ENCODE measurements at regions not wholly inside any gene's neighbourhood (a gene's known extent, or its start where the extent isn't known, plus 50 kb on each side); places are given as distances from the start of the nearest gene placed in this dataset.

DNA sequence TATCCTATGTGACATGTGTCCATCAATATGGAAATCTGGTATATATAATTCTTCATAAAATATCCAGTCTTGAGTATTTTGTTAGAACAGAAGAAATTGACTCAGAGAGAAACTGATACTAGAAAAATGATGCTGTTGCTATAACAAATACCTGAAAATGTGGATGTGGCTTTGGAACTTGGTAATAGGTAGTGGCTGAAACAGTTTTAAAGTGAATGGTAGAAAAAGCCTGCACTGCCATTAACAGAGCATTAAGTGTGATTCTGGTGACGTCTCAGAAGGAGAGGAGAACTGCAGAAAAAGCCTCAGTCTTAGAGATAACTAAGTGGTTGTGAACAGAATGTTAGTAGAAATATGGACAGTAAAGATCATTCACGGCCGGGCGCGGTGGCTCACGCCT, 634.9 kb upstream of the ZNF608 start:
- no peak for DNase-seq (ENCODE audit: low read depth in 2 of 2)

DNA sequence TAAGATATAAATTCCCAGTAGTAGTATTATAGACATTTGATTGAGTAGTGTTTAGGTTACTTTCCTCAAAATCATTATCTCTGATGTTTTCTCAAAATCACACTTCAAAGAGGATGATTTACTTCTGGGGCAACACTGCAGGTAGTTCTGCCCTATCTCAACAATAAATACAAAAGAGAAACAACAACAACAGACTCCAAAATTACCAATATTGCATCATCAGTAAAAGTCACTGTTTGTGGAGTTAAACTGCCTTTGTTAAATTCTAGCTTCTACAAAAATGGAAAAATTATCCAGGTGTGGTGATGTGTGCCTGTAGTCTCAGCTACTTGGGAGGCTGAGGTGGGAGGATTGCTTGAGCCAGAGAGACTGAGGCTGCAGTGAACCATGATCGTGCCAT, 637.6 kb upstream of the ZNF608 start:
- no peak for DNase-seq (ENCODE audit: low read depth in 2 of 2)

DNA sequence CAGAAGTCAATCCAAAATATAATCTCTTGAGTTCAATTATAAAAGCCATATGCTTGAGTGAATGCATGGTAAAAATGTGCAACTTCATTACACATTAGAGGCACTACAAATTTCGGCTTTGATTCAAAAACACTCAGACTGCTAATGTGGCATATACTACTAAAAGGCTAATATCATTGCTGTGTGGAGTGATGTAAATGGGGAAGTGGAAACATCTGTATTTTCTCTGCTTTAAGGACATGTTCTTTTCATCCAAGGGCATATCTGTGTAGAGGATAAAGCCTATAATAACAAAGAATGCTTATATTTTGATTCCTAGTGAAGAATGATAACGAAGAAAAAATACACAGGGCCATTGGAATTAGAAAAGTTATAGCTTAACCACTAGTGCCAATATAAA, 643.9 kb upstream of the ZNF608 start:
- no peak for DNase-seq (ENCODE audit: low read depth in 2 of 2)

DNA sequence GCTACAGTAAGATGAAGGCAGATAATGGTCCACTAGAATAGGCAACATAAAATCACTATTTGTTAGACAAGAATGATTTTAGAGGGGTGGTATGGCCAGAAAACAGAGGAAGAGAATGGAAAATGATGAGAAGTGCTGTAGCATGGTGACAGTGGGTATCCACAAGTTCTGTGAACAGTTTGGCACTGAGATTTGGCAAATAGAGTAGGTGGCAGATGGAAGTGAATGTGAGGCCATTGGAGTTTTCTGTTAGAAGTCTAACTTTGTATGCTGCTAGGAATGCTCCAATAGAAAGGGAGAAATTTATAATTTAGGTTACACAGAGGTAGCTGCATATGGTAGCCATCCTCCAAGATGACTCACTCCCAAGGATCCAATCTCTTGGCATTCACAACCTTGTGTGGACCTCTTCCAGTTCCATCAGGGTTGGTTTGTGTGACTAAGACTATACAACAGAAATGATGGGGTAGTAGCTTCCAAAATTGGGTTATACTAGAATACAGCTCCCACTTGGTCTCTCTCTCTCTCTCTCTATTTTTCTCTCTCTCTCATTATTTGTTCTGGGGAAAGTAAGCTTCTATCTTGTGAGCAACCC, 646.9 kb upstream of the ZNF608 start:
- no peak for DNase-seq (ENCODE audit: low read depth in 2 of 2)

DNA sequence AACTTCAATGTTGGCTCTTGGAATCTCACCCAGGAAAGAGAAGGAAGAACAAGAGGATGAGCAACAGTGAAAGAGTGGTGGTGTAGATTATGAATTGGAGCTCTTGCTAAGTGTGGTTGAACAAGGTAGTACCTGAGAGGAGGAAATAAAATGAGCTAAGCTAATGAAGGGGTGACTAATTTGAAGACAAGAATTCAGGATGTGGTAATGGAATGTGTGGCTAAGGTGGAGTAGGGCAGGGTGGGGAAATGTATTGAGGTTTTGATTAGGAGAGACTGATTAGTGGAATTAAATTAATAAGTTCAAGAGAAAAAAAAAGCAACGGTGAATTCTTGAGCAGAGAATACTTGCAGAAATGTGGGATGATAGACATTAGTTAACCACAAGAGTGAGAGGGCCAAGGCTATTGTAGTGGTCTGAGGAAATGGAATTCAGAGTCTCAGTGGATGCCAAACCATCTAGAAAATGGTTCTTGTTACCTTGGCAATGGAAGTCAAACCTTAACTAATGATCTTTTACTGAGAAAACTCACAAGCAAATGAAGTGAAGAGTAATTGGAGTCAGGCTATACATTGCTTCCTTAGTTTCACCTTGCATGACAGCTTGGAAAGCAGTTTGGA, 648.3 kb upstream of the ZNF608 start:
- no peak for DNase-seq (ENCODE audit: low read depth in 2 of 2)

DNA sequence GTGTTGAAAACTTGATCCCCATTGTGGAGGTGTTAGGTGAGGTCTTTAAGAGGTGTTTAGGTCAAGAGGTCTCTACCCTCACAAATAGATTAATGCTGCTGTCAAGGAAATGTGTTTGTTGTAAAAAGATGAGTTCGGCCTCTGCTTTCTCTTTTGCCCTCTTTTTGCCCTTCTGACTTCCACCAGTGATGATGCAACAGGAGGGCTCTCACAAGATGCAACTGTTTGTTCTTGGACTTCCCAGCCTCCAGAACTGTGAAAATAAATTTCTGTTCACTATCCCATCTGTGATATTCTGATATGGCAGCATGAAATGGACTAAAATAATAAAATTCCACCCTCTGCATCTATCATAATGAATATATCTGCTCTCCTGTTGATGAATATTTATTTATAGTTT, 650.0 kb upstream of the ZNF608 start:
- DNase-seq (ENCODE audit: low read depth in 2 of 2): no peak

DNA sequence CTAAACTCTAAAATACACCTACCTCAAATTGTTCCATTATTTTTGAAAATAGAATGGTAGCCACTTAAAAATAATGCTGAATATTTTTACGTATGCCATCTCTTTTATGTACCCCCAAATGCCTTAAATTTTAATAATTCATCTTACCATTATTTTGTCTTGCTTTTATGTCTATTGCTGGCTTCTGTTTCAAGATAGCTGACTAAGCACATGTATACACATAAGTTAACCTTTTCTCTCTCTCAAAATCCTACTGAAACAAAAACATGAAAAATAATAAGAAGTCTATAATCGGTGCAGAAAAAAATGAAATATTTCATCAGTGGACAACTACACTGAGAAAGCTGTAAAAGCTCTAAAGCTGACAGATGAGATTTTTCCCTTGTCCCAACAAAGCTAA, 652.0 kb upstream of the ZNF608 start:
- no peak for DNase-seq (ENCODE audit: low read depth in 2 of 2)

DNA sequence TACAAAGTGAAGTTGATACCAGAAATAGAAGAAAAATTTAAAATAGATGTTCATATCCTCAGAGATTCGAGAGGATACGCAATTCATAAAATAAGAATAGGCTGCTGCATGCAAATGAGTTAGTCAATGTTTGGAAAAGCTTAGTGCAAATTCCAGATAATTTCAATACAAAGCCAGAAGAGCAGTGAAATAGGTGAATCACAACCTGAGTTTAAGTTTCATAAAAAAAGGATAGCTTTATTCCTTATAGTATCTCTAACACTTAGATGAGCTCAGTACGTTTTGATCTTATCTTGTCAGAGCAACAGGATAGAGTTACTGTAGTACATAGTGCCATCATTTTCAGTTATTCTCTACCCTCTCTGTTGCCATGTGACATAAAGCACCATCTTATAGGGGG, 653.4 kb upstream of the ZNF608 start:
- no peak for DNase-seq (ENCODE audit: low read depth in 2 of 2)

DNA sequence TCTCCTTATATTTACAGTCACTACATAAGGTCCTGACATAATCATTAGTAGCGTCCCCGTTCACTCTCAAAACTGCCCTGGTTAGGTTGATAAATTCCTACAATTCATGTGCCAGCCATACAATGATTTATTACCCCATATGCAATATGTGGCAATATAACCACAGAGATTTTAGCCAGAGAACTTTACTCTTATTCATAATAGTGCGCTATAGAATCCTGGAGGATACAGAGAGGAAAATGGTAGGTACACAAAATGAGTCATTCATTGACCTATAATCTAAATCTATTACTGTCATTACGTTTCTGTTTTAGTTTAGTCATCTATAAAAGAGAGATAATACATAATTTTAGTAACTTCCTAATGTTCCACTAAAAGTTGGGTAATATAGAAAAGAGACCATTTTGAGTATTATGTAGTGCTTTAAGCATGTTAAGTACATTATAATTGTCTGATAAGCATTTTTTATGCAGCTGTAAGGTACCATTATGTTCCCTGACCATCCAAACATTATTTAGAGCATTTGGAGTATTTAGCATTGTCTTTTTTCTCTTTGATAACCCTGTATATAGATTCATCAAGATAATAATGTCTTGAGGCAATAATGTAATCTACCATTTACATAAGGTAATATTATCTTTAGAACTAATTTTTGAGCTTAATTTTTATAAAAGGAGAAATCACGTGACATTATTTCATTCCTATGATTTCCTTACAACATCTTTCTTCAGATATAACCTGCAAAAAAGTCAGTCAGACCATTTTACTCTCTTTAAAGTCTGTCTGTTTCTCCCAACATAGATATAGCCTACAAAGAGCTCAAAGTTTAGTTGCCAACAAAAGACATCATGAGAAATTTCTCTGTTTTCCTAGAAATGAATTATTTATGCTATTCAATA, 655.5 kb upstream of the ZNF608 start:
- DNase-seq (ENCODE audit: low read depth in 2 of 2): no peak

DNA sequence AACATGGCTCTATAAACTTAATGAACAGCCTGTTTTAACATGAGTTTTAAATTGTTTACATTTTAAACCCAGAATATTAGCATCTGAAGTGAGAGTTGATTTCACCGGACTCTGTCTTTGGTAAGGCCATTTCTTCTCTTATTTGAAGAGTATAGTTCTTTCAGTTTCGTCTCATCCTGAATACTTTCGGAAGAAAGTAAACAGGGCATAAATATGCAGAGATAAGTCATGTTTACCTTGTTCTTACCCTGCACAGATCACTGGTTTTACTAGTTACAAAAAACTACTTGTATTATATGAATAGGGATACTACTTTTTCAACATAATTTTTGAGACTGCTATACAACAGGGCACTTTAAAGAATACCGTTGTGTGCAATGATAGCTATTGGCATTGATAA, 656.3 kb upstream of the ZNF608 start:
- DNase-seq (ENCODE audit: low read depth in 2 of 2): no peak

DNA sequence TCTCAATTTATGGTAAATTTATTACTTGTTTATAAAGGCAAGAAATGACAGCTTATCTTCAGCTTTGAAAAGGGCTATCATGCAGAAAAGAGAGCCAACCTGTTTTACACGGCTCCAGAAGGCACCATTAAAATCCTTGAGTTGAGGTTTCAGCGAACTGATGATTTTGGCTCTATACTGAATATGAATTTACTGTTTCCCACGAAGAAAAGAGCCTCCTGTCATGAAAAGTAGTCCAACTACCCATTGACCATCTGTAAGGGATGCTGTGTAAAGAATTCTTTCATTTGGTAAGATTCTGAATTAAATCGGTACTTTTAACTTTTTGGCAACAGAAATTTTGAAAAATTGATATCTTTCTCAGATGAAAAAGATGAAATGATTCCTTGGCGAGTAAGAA, 657.6 kb upstream of the ZNF608 start:
- DNase-seq (ENCODE audit: low read depth in 2 of 2): no peak

DNA sequence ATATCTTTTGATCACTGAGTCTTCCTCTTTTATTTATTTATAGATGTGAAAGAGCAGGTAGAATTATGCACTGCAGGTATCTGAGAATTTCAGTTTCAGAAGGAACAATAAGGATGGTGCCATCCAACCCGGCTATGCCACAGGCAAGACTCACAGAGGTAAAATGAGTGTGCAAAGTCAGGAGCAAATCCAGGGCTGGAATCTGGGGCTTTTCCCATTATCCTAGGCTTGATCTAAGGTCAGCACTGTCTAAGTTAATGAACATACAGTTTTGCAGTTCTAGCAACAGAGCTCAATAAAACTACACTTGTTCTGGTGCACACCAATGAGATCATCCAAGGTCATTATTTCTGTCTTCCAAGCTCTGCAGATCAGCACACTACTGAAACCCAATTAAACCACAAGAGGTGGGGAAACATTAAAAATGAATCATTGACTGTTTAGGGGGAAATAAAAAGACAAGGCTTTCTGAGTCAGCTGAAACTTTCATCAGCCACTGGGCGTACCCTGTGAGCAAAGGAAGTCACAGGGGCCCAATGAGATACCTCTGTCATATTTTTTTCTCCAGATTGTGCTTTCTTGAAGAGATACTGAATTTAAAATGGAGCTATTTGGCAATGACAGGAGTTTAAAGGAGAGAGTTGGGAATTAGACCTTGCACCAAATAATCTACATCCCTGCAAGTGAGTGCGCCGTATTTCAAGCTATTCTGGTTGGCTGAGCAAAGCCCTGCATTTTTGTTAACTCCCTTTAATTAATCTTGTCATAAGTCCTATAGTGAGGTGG, 662.2 kb upstream of the ZNF608 start:
- no peak for DNase-seq (ENCODE audit: low read depth in 2 of 2)

DNA sequence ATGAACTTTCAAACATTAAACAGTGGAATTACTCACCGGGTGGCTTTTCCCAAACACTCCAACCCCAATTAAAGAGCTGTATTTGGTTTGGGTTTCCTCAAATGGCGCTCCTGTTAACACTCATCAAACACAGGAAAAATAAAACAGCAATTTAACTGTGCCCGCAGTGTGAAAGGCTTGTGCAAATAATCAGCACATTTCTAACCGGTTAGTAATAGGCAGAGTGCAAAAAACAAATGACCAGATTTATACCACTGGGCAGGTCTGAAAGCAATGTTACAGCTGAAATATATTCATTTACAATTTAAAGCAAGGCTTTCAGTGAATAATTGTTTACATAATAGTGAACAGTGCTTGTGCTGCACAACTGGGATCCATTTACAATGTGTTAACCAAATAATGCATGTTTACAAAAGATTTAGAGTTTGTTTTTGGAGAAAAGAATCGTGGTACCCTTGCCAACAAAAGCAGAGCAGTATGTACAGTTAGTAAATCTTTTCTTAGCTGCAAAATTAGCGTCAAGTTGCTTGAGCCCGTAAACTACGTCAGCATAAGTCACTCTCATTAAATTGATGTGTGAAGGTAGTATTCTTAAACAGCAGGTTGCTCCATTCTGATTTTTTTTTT, 662.9 kb upstream of the ZNF608 start:
- DNase-seq (ENCODE audit: low read depth in 2 of 2): no peak

DNA sequence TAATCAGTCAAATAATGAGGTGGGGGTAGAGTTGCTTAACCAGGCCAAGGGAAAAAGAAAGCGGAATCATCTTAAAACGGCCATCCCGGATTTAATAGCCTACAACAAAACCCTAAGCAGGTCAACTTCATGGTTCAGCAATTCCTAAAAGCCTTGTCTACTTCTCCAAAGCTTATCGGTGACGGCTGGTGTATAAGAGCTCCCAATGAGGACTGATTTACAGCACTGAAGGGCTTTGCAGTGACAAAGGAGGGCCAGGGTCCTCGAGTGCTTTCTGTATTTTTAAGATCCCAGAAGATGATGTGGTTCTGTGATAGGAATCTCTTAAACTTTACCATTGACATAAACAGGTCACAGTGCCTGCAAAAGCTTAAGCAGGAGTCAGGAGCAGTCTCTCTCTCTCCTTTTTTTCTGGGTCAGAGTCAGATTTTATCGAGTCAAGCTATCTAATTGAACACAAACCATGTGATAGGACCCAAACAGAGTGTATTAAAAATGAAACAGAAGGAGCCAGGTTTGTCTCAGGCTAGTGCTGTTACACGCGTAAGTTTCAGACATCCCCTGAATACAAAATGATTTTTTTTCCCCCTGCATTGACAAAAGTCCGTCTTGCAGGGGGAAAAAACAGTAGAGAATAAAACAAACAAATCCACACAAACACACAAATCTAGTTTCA, 663.6 kb upstream of the ZNF608 start:
- DNase-seq (ENCODE audit: low read depth in 2 of 2): no peak

DNA sequence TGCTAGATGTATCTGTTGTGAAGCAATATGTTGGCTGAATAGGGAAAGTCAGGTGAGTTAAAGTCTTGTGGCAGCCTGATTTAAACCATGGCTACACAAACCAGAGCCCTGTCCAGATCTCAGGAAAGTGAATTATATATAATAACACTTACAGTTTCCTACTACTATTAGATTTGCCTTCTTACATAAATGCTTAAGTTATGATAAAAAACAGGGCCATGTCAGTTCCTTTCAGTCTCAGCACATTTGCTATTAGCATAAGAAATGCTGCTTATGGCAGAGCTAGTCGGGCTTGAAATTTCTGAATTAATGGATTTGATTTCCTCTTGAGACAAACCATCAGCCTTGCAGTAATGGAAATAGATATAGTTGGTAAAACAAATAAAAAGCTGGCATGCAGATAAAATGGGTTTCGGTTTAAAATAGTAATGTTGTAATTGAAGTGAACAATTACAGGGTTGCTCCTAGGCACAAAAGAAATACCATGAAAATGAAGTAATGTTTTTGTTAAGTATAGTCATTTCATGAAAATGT, 664.2 kb upstream of the ZNF608 start:
- DNase-seq (ENCODE audit: low read depth in 2 of 2): no peak

DNA sequence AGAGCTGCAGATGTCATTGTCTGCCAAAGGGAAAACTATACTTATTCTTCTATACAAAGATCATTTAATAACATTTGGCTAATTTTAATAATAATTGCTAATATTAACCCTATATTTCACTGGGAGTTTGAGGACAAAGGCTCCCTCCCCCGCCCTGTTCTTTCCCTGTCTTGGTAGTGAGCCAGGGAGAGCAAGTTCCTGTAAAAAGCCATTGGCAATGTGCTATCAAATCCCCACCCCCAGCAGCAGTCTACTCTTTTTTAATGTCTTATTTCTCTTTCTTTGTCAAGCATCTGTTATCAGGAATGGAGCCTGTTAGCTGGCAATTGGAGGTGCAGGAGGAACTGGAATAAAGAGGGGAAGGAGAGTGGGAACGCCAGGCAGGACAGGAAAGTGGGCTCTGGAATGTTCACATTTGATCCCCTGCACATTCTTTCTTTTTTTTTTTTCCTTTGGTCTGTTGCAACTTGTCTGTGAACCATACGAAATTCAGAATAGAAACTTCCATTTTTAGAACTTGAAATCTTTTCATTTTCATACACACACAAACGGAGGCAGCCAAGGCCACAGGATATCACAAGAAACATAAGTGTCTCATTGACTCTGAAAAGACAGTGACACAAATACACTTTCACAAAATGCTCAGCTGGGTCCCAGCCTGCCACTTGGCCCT, 664.8 kb upstream of the ZNF608 start:
- DNase-seq (ENCODE audit: low read depth in 2 of 2): no peak

DNA sequence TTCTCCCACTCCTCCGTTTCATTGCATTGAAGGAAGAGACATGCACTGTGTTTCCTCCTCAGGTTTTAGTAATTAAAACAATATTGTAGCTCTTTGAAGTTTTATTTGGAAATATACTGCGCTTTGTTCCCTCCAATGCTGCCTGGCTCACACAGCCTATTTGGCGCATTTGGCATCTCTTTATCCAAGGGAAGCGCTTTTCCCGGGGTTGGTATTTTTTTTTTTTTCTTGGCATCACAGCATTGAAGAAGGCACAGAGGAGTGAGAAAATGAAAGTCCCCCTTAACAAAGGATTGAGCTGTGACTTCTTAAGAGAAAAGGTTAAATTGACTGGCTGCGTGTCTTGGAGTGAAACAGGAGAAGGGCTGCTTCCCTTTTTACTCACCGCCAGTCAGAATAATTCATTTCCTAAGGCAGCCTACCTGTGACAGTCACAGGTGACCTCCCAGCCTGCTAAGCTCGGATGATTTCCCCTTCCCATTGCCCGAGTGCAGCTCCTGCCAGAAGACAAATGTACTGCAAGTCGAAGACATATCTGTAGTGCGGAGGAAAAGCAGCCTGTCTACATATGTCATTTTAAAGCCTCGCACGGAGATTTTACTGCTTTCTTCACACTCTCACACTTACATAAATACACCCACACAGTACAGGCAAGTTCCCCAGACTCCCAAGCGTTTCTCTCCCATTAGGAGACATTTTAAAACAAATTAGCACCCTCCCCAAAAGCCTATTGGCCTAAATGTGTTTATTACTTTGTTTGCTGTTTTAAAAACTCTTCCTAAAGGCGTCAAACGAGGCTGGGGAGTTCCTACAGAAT, 665.5 kb upstream of the ZNF608 start:
- no peak for DNase-seq (ENCODE audit: low read depth in 2 of 2)

DNA sequence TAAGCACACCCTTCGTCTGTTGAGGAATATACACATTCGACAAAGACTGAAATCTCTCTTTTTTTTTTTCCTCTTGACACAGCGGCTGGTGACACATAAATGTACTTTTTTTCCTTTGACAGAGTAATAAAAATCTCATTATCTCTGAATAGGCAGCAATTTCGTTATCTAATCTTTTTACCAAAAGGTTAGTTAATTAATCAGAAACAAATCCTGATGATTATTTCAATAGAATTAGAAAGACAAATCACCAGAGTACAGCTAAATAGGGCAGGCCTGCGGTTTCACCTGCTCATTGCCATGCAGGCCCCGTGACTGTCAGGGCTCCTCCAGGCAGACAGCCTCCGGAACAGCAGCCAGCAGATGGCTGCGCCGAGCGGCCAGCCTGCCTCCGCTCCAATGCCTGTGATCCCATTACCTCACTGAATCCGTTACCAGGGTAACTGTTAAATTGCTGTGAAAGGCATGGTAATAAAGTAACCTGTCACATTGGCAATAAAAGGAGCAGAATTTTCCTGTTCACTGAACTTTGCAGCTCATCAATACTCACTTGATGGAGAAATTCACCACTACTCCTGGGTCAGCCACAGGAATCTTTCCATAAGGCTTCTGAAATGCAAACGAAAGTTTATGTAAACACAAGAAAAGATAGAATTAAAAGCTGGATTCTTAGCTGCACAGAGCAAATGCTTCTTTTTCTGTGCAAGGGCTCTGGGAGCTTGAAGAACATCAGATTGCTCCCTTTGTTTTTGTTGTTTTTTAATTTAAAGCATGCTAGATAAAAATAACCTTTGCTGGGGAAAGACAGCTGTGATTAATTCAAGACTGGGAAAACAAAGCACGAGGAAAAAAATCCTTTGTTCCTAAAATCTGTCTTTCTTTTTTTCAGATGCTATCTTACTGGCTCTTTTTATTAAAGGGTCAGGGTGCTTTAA, 666.4 kb upstream of the ZNF608 start:
- no peak for DNase-seq (ENCODE audit: low read depth in 2 of 2)

Data from stimulated activated CD8-positive, alpha-beta memory T cell treated with anti-CD3 and anti-CD28 coated beads, Interleukin-2, amount 100 ng/mL, for 1 hour (primary cell).